ENCODE measurements at regions not wholly inside any gene's neighbourhood (a gene's known extent, or its start where the extent isn't known, plus 50 kb on each side); places are given as distances from the start of the nearest gene placed in this dataset.
"Not testable (repeated sequence)": the region's sequence is repeated elsewhere in the genome, so short reads cannot be mapped to it uniquely, and the experiment has no call there.

- Histone ChIP-seq H3K27me3 (ENCODE audit: insufficient read depth, low read length) (no peaks in the 10 kb centered on the region), H3K79me2 (ENCODE audit: insufficient read depth, low read length) (no peaks in the 10 kb centered on the region), H3K27ac (ENCODE audit: low read depth, low read length) (no peak overlapping the region), H3K4me1 (ENCODE audit: insufficient read depth, low read length) (no peaks in the 10 kb centered on the region), H3K9me3 (ENCODE audit: low read depth, low read length) (no peaks in the 10 kb centered on the region), H3K36me3 (ENCODE audit: insufficient read depth, low read length) (no peaks in the 10 kb centered on the region), H4K20me1 (ENCODE audit: insufficient read depth, low read length) (no peaks in the 10 kb centered on the region), H3K4me2 (ENCODE audit: insufficient read depth, low read length) (no peak overlapping the region), H2AFZ (ENCODE audit: low read length) (no peak overlapping the region), H3K4me3 (ENCODE audit: insufficient read depth, low read length) (no peak overlapping the region)
- no peak for DNase-seq (ENCODE audit: insufficient read length, low spot score, missing footprints)
- TF ChIP-seq CTCF (IDR thresholded peaks at IDR 0.05; ENCODE audit: extremely low read depth, low read depth, low read length) = no peak
Measured at GRCh38 chr5:29130786-29131185, 2062.7 kb upstream of the CDH6 start.

GRCh38 chr5:29127524-29128156 lies 2065.8 kb upstream of the CDH6 start:
- not testable (repeated sequence) for H3K79me2 ChIP-seq (ENCODE audit: insufficient read depth, low read length); H3K4me1 ChIP-seq (ENCODE audit: insufficient read depth, low read length); H3K27ac ChIP-seq (ENCODE audit: low read depth, low read length); DNase-seq (ENCODE audit: insufficient read length, low spot score, missing footprints); H3K4me3 ChIP-seq (ENCODE audit: insufficient read depth, low read length); H4K20me1 ChIP-seq (ENCODE audit: insufficient read depth, low read length); H3K9me3 ChIP-seq (ENCODE audit: low read depth, low read length); H3K27me3 ChIP-seq (ENCODE audit: insufficient read depth, low read length); H3K4me2 ChIP-seq (ENCODE audit: insufficient read depth, low read length); H2AFZ ChIP-seq (ENCODE audit: low read length); H3K36me3 ChIP-seq (ENCODE audit: insufficient read depth, low read length)

- not testable (repeated sequence) for H3K4me3 ChIP-seq (ENCODE audit: insufficient read depth, low read length); H3K4me2 ChIP-seq (ENCODE audit: insufficient read depth, low read length); H3K27me3 ChIP-seq (ENCODE audit: insufficient read depth, low read length); H3K36me3 ChIP-seq (ENCODE audit: insufficient read depth, low read length); H2AFZ ChIP-seq (ENCODE audit: low read length); H3K4me1 ChIP-seq (ENCODE audit: insufficient read depth, low read length); H3K79me2 ChIP-seq (ENCODE audit: insufficient read depth, low read length); H3K9me3 ChIP-seq (ENCODE audit: low read depth, low read length); H4K20me1 ChIP-seq (ENCODE audit: insufficient read depth, low read length); DNase-seq (ENCODE audit: insufficient read length, low spot score, missing footprints); H3K27ac ChIP-seq (ENCODE audit: low read depth, low read length)
Measured at GRCh38 chr5:29126462-29126861, 2067.0 kb upstream of the CDH6 start.

GRCh38 chr5:29122306-29122705 lies 2071.2 kb upstream of the CDH6 start:
- H3K4me2 ChIP-seq (ENCODE audit: insufficient read depth, low read length) = no peak overlapping the region
- H3K79me2 ChIP-seq (ENCODE audit: insufficient read depth, low read length) = no peaks in the 10 kb centered on the region
- H3K4me1 ChIP-seq (ENCODE audit: insufficient read depth, low read length) = no peaks in the 10 kb centered on the region
- H3K27me3 ChIP-seq (ENCODE audit: insufficient read depth, low read length) = no peaks in the 10 kb centered on the region
- no peak for DNase-seq (ENCODE audit: insufficient read length, low spot score, missing footprints)
- H3K36me3 ChIP-seq (ENCODE audit: insufficient read depth, low read length) = no peaks in the 10 kb centered on the region
- no peak overlapping the region for H2AFZ ChIP-seq (ENCODE audit: low read length)
- TF ChIP-seq CTCF (IDR thresholded peaks at IDR 0.05; ENCODE audit: extremely low read depth, low read depth, low read length) = no peak
- no peaks in the 10 kb centered on the region for H3K9me3 ChIP-seq (ENCODE audit: low read depth, low read length)
- H4K20me1 ChIP-seq (ENCODE audit: insufficient read depth, low read length) = no peaks in the 10 kb centered on the region
- H3K4me3 ChIP-seq (ENCODE audit: insufficient read depth, low read length) = no peak overlapping the region
- no peak overlapping the region for H3K27ac ChIP-seq (ENCODE audit: low read depth, low read length)

- Histone ChIP-seq H3K79me2 (ENCODE audit: insufficient read depth, low read length) (no peaks in the 10 kb centered on the region), H3K27ac (ENCODE audit: low read depth, low read length) (no peak overlapping the region), H2AFZ (ENCODE audit: low read length) (no peak overlapping the region), H3K27me3 (ENCODE audit: insufficient read depth, low read length) (no peaks in the 10 kb centered on the region), H3K4me1 (ENCODE audit: insufficient read depth, low read length) (no peaks in the 10 kb centered on the region), H3K4me2 (ENCODE audit: insufficient read depth, low read length) (no peak overlapping the region), H3K4me3 (ENCODE audit: insufficient read depth, low read length) (no peak overlapping the region), H4K20me1 (ENCODE audit: insufficient read depth, low read length) (no peaks in the 10 kb centered on the region), H3K9me3 (ENCODE audit: low read depth, low read length) (no peaks in the 10 kb centered on the region), H3K36me3 (ENCODE audit: insufficient read depth, low read length) (no peaks in the 10 kb centered on the region)
- TF ChIP-seq CTCF (IDR thresholded peaks at IDR 0.05; ENCODE audit: extremely low read depth, low read depth, low read length) = no peak
- DNase-seq (ENCODE audit: insufficient read length, low spot score, missing footprints) = no peak
Measured at GRCh38 chr5:29114331-29114768, 2076.0 kb upstream of the CDH9 start.

All from osteoblast (primary cell).